Brain microvascular endothelial cell (primary cell): ENCODE measurements at regions not wholly inside any gene's neighbourhood (a gene's known extent, or its start where the extent isn't known, plus 50 kb on each side); places are given as distances from the start of the nearest gene placed in this dataset.

Experiments
- DNase-seq: peaks from one replicate; pipeline ENCODE4 v3.0.0-alpha.2; 2020
- H3K27ac ChIP-seq: fragments of 250-450 bp; sonication (Bioruptor Pico); 2 replicates; pipeline ENCODE4 v1.5.1; 2020; ENCODE audit warnings: mild to moderate bottlenecking, moderate library complexity
- H3K27me3 ChIP-seq: fragments of 250-450 bp; sonication (Bioruptor Pico); replicated peaks from 2 replicates; pipeline ENCODE4 v1.5.1; 2020; ENCODE audit warnings: mild to moderate bottlenecking
- H3K36me3 ChIP-seq: fragments of 250-450 bp; sonication (Bioruptor Pico); replicated peaks from 2 replicates; pipeline ENCODE4 v1.5.1; 2020; ENCODE audit warnings: mild to moderate bottlenecking
- H3K4me3 ChIP-seq: 2 replicates; pipeline ENCODE4 v1.5.1; 2011; ENCODE audit warnings: low read depth, mild to moderate bottlenecking, control low read depth, low read length, moderate library complexity
- CTCF ChIP-seq: IDR thresholded peaks from 2 replicates; pipeline ENCODE4 v1.5.1; 2011; ENCODE audit warnings: low read depth, mild to moderate bottlenecking, moderate library complexity, low read length, control low read depth, inconsistent platforms; ENCODE audit errors: missing control alignments
- in situ Hi-C: cut with HindIII; loops from 2 replicates; pipeline ENCODE4 v1.10.0; 2017; ENCODE audit warnings: low sequenced_read_pairs, low pct_ligation_motif_present

GRCh38 chr15:58260205-58260724, 122.1 kb downstream of the AQP9 start:
- Histone ChIP-seq H3K27ac (no peak overlapping the region), H3K36me3 (no peaks in the 10 kb centered on the region), H3K27me3 (no peaks in the 10 kb centered on the region), H3K4me3 (no peak overlapping the region)
- no peak for TF ChIP-seq CTCF
- in situ Hi-C loops, result no loop called here
- DNase-seq, result no peak

- no peak overlapping the region for H3K4me3 ChIP-seq
- no peaks in the 10 kb centered on the region for H3K27me3 ChIP-seq
- no peak for TF ChIP-seq CTCF
- H3K36me3 ChIP-seq, result no peaks in the 10 kb centered on the region
- no peak for DNase-seq
- in situ Hi-C loops, result no loop called here
- H3K27ac ChIP-seq, result no peak overlapping the region
These were observed 122.6 kb downstream of the AQP9 start for GRCh38 chr15:58260725-58261267.

- TF ChIP-seq CTCF, result no peak
- H3K27me3 ChIP-seq, result no peaks in the 10 kb centered on the region
- no peaks in the 10 kb centered on the region for H3K36me3 ChIP-seq
- in situ Hi-C loops, result no loop called here
- no peak overlapping the region for H3K27ac ChIP-seq
- no peak overlapping the region for H3K4me3 ChIP-seq
- DNase-seq, result no peak
These were observed 123.2 kb downstream of the AQP9 start for GRCh38 chr15:58261368-58261767.

- H3K27me3 ChIP-seq, result no peaks in the 10 kb centered on the region
- no peak overlapping the region for H3K27ac ChIP-seq
- H3K4me3 ChIP-seq, result no peak overlapping the region
- no peaks in the 10 kb centered on the region for H3K36me3 ChIP-seq
- in situ Hi-C loops, result no loop called here
- no peak for DNase-seq
- no peak for TF ChIP-seq CTCF
These were observed 126.1 kb downstream of the AQP9 start for GRCh38 chr15:58264053-58264971.

- Histone ChIP-seq H3K27me3 (no peaks in the 10 kb centered on the region), H3K36me3 (no peaks in the 10 kb centered on the region), H3K4me3 (no peak overlapping the region), H3K27ac (no peak overlapping the region)
- in situ Hi-C loops, result no loop called here
- no peak for TF ChIP-seq CTCF
- no peak for DNase-seq
These were observed 128.9 kb downstream of the AQP9 start for GRCh38 chr15:58267051-58267450.
